PC-9 (cell line): ENCODE measurements at regions not wholly inside any gene's neighbourhood (a gene's known extent, or its start where the extent isn't known, plus 50 kb on each side); places are given as distances from the start of the nearest gene placed in this dataset.
"Not testable (repeated sequence)": the region's sequence is repeated elsewhere in the genome, so short reads cannot be mapped to it uniquely, and the experiment has no call there.

Source experiments
- BruUV-seq: library from RNA; stranded (reverse); fragments of 400-500 nt; replicated peaks from 2 replicates; lab custom pipeline; 2021; lab: Mats Ljungman, UMichigan
- CTCF ChIA-PET: fragments of 300-600 bp; sonication (Branson Sonifier 250); formaldehyde crosslinking; loops from one replicate; lab custom pipeline; 2022; ENCODE audit warnings: antibody characterized with exemption; lab: Charles Lee
- POLR2A ChIA-PET: fragments of 300-600 bp; sonication (Branson Sonifier 250); formaldehyde crosslinking; loops from one replicate; lab custom pipeline; 2022; ENCODE audit warnings: antibody characterized with exemption; ENCODE audit not compliant: unreplicated experiment; lab: Charles Lee
- DNase-seq, 2 experiments: peaks; one replicate each; pipeline versions ENCODE4 v3.0.0 to v3.0.0-alpha.2; 2015 to 2022; ENCODE audit warnings: mixed read lengths in 1 of 2
- H2AFZ ChIP-seq: fragments of 200-600 bp; sonication (generic); 2 replicates; pipeline ENCODE4 v1.8.1; 2017; ENCODE audit warnings: antibody characterized with exemption
- H3F3A ChIP-seq: fragments of 200-600 bp; sonication (generic); 2 replicates; pipeline ENCODE4 v1.8.1; 2017; ENCODE audit warnings: antibody characterized with exemption, mild to moderate bottlenecking, low read depth; ENCODE audit not compliant: insufficient read depth
- H3K27ac ChIP-seq: fragments of 200-600 bp; sonication (generic); 2 replicates; pipeline ENCODE4 v1.6.1; 2016; ENCODE audit warnings: mixed run types
- H3K27me3 ChIP-seq: fragments of 200-600 bp; sonication (generic); 2 replicates; pipeline ENCODE4 v1.6.1; 2016; ENCODE audit warnings: low read depth, mixed run types; ENCODE audit not compliant: insufficient read depth
- H3K36me3 ChIP-seq: fragments of 200-600 bp; sonication (generic); 2 replicates; pipeline ENCODE4 v1.6.1; 2016; ENCODE audit warnings: low read depth, mixed run types
- H3K4me1 ChIP-seq: fragments of 200-600 bp; sonication (generic); replicated peaks from 2 replicates; pipeline ENCODE4 v1.6.1; 2016; ENCODE audit warnings: mixed run types; ENCODE audit not compliant: insufficient read depth
- H3K4me2 ChIP-seq: fragments of 200-600 bp; sonication (generic); 2 replicates; pipeline ENCODE4 v1.6.1; 2017; ENCODE audit warnings: mixed run types
- H3K4me3 ChIP-seq: fragments of 200-600 bp; sonication (generic); 2 replicates; pipeline ENCODE4 v1.6.1; 2016; ENCODE audit warnings: mixed run types
- H3K79me2 ChIP-seq: fragments of 200-600 bp; sonication (generic); 2 replicates; pipeline ENCODE4 v1.6.1; 2017; ENCODE audit warnings: low read depth, mixed run types
- H3K9me2 ChIP-seq: fragments of 200-600 bp; sonication (generic); 2 replicates; pipeline ENCODE4 v1.8.1; 2017; ENCODE audit warnings: mild to moderate bottlenecking; ENCODE audit not compliant: insufficient read depth
- H3K9me3 ChIP-seq: fragments of 200-600 bp; sonication (generic); 2 replicates; pipeline ENCODE4 v1.8.1; 2016; ENCODE audit warnings: low read depth; ENCODE audit not compliant: insufficient read depth
- H4K20me1 ChIP-seq: fragments of 200-600 bp; sonication (generic); 2 replicates; pipeline ENCODE4 v1.8.1; 2017; ENCODE audit not compliant: insufficient read depth
- EZH2 ChIP-seq: fragments of 200-600 bp; sonication (generic); IDR thresholded peaks from 2 replicates; pipeline ENCODE4 v1.8.0; 2017; ENCODE audit warnings: antibody characterized with exemption, low read depth
- intact Hi-C: fragments of 100-400 bp; cut with micrococcal nuclease; formaldehyde crosslinking; loops from one replicate; pipeline ENCODE4 v1.10.0; 2022; ENCODE audit not compliant: unreplicated experiment
- TF ChIP-seq, protein P1 (sequence below): fragments of 200-600 bp; sonication (generic); conservative IDR thresholded peaks from 2 replicates; pipeline ENCODE4 v1.6.1; 2017; ENCODE audit warnings: mixed run types, antibody characterized with exemption, mild to moderate bottlenecking, moderate library complexity

DNA sequence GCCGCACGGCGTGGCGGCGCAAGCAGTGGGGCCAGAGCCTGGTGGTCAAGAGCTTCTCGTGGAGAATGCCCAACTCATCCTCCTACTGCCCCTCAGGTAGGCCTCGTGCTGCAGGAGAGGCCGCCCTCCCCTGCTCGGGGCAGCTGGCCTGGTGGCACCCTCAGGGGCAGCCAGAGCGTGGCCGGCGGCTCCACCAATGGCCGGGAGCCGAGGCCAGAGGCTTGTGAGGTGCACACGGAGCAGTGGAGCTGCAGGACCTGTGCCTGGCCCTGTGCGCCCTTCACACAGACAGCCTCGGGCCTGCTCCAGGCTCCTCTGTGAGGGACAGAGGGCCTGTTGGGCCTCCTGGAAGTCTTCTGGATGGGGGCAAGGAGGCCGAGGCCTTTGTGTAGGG is 85.5 kb downstream of the NPIPB11 start:
- Histone ChIP-seq H3K9me3 (no peaks in the 10 kb centered on the region), H3K36me3 (no peaks in the 10 kb centered on the region), H2AFZ (no peak overlapping the region), H3K4me2 (no peak overlapping the region), H3K27ac (no peak overlapping the region), H3F3A (no peaks in the 10 kb centered on the region), H4K20me1 (no peaks in the 10 kb centered on the region), H3K9me2 (no peaks in the 10 kb centered on the region), H3K4me1 (no peaks in the 10 kb centered on the region; the same call in 1 of the 2 replicates), H3K4me3 (no peak overlapping the region), H3K27me3 (no peaks in the 10 kb centered on the region), H3K79me2 (no peaks in the 10 kb centered on the region)
- DNase-seq, result no peak
- intact Hi-C loops, result no loop called here
- ChIA-PET CTCF (no interaction called here), POLR2A (no interaction called here)
- TF ChIP-seq, protein P1, sequence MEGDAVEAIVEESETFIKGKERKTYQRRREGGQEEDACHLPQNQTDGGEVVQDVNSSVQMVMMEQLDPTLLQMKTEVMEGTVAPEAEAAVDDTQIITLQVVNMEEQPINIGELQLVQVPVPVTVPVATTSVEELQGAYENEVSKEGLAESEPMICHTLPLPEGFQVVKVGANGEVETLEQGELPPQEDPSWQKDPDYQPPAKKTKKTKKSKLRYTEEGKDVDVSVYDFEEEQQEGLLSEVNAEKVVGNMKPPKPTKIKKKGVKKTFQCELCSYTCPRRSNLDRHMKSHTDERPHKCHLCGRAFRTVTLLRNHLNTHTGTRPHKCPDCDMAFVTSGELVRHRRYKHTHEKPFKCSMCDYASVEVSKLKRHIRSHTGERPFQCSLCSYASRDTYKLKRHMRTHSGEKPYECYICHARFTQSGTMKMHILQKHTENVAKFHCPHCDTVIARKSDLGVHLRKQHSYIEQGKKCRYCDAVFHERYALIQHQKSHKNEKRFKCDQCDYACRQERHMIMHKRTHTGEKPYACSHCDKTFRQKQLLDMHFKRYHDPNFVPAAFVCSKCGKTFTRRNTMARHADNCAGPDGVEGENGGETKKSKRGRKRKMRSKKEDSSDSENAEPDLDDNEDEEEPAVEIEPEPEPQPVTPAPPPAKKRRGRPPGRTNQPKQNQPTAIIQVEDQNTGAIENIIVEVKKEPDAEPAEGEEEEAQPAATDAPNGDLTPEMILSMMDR, result no peak
- no peak for TF ChIP-seq EZH2
- BruUV-seq, result no TSS peak

DNA sequence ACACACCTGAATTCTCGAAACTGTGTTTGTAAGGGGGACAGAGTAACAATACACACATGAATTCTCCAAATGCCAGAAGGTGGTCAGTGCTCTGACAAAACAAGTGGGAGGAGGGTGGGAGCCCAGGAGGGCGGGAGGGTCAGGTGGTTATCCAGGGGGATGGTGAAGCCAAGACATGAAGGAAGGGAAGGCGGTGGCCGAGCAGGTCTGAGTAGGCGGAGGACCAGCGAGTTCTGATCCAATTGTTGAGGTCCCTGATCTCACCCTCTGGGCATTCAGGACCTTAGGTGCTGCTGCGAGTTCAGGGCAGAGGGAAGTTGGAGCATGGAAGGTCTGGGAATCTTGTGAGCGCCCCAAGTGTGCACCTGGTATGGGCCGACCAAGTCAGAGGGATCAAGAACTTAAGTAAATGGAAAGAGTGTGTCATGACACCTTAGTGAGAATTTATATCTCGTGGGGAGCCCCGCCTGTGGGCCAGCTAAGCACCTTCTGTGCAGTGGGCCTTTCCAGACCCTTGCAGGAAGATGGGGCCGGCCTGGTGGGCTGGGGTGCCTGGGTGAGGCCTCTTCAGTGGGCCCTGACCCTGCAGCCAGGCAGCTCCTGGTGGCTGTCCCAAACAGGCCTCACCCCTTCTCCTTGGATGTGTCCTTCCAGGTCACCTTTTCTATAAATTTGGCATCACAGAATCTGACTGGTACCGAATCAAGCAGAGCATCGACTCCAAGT is 86.1 kb downstream of the NPIPB11 start:
- Histone ChIP-seq H3K79me2 (no peaks in the 10 kb centered on the region), H3K4me3 (no peak overlapping the region), H3K36me3 (no peaks in the 10 kb centered on the region), H3K27me3 (no peaks in the 10 kb centered on the region), H3K4me2 (no peak overlapping the region), H3K27ac (no peak overlapping the region), H3K9me3 (no peaks in the 10 kb centered on the region), H3F3A (no peaks in the 10 kb centered on the region), H2AFZ (no peak overlapping the region), H3K9me2 (no peaks in the 10 kb centered on the region), H3K4me1 (peaks cover 3% of the 10 kb centered on the region; the same call in 1 of the 2 replicates), H4K20me1 (no peaks in the 10 kb centered on the region)
- DNase-seq, result no peak
- intact Hi-C loops, result no loop called here
- TF ChIP-seq EZH2, result no peak
- TF ChIP-seq, protein P1, result no peak
- no TSS peak for BruUV-seq
- ChIA-PET POLR2A (no interaction called here), CTCF (no interaction called here)

DNA sequence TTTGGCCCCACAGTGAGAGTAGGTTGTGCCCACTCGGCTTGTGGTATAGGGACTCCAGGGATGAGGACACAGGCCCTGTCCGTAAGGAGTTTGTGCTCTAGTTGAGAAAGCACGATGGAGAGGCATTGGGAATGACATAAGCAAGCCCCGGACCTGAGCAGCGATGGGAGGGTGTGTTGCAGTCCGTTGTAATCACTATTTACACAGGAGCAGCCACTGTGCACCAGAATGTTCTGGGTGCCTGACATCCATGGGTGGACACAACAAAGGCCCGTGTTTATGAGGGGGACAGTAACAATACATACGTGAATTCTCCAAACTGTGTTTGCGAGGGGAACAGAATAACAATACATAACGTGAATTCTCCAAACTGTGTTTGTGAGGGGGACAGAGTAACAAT is 86.8 kb downstream of the NPIPB11 start:
- Histone ChIP-seq H3K36me3 (no peaks in the 10 kb centered on the region), H4K20me1 (no peaks in the 10 kb centered on the region), H3K27ac (no peak overlapping the region), H3K4me3 (no peak overlapping the region), H3K4me2 (no peak overlapping the region), H3K4me1 (peaks cover 3% of the 10 kb centered on the region; the same call in 1 of the 2 replicates), H3K9me2 (no peaks in the 10 kb centered on the region), H3K27me3 (no peaks in the 10 kb centered on the region), H2AFZ (no peak overlapping the region), H3F3A (no peaks in the 10 kb centered on the region), H3K9me3 (no peaks in the 10 kb centered on the region), H3K79me2 (no peaks in the 10 kb centered on the region)
- DNase-seq, result no peak
- ChIA-PET CTCF (no interaction called here), POLR2A (no interaction called here)
- no peak for TF ChIP-seq EZH2
- TF ChIP-seq, protein P1, result no peak
- BruUV-seq, result no TSS peak
- intact Hi-C loops, result no loop called here

DNA sequence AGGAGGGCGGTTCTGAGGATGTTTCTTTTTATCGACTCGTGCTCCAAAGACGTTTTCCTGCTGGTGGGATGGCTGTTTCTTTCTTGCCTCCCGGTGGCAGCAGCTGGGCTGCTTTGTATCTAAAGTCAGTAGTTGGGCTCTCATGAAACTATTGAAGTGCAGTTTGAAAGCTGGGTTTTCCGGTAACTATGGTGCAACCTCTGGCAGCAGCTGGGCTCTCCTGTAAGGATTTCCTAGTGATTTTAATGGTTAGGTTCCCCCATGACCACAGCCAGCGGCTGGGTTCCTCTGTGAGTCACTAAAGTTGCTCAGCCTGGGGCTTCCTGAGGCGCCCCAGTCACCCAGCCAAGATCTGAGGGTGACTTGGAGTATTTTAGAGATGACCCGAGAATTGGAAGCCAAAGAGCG is 87.9 kb downstream of the NPIPB11 start:
- BruUV-seq, H3K4me2 ChIP-seq: not testable (repeated sequence)

More for the DNA sequence above, 87.9 kb downstream of the NPIPB11 start:
- DNase-seq, result peak in 1 of 2 experiments; percentile 44
- POLR2A ChIA-PET, H3K27me3 ChIP-seq, H3K79me2 ChIP-seq, H3K4me1 ChIP-seq, H3K27ac ChIP-seq, H3K9me2 ChIP-seq, H2AFZ ChIP-seq, H3K4me3 ChIP-seq, H3F3A ChIP-seq, CTCF ChIA-PET, H3K36me3 ChIP-seq, H3K9me3 ChIP-seq, intact Hi-C loops, H4K20me1 ChIP-seq: not testable (repeated sequence)
